Parathyroid adenoma (tissue), 2 donors: ENCODE measurements at regions not wholly inside any gene's neighbourhood (a gene's known extent, or its start where the extent isn't known, plus 50 kb on each side); places are given as distances from the start of the nearest gene placed in this dataset.

Experiments
- H2AFZ ChIP-seq: fragments of 300-600 bp; sonication (generic); one replicate; pipeline ENCODE4 v1.7.0; 2017; ENCODE audit warnings: antibody characterized with exemption, mild to moderate bottlenecking
- H3K27ac ChIP-seq: fragments of 300-600 bp; sonication (generic); one replicate; pipeline ENCODE4 v1.7.0; 2017
- H3K27me3 ChIP-seq: fragments of 300-600 bp; sonication (generic); one replicate; pipeline ENCODE4 v1.7.0; 2017; ENCODE audit warnings: low read length; ENCODE audit not compliant: control insufficient read depth, insufficient read depth
- H3K36me3 ChIP-seq: fragments of 300-600 bp; sonication (generic); one replicate; pipeline ENCODE4 v1.7.0; 2017; ENCODE audit warnings: low read length; ENCODE audit not compliant: control insufficient read depth, insufficient read depth
- H3K4me1 ChIP-seq: fragments of 300-600 bp; sonication (generic); one replicate; pipeline ENCODE4 v1.7.0; 2017; ENCODE audit warnings: control low read depth
- H3K4me2 ChIP-seq: fragments of 300-600 bp; sonication (generic); one replicate; pipeline ENCODE4 v1.7.0; 2017; ENCODE audit warnings: low read length
- H3K4me3 ChIP-seq: fragments of 300-600 bp; sonication (generic); one replicate; pipeline ENCODE4 v1.7.0; 2017; ENCODE audit warnings: low read depth, low read length
- H3K79me2 ChIP-seq: fragments of 300-600 bp; sonication (generic); one replicate; pipeline ENCODE4 v1.7.0; 2017; ENCODE audit warnings: control low read depth
- H3K9ac ChIP-seq: fragments of 300-600 bp; sonication (generic); one replicate; pipeline ENCODE4 v1.7.0; 2017; ENCODE audit warnings: mild to moderate bottlenecking
- H3K9me3 ChIP-seq: fragments of 300-600 bp; sonication (generic); one replicate; pipeline ENCODE4 v1.7.0; 2017; ENCODE audit warnings: low read length; ENCODE audit not compliant: control insufficient read depth
- TF ChIP-seq, protein P1 (sequence below): fragments of 300-600 bp; sonication (generic); IDR thresholded peaks from one replicate; pipeline ENCODE4 v1.7.0; 2017; ENCODE audit warnings: antibody characterized with exemption, mild to moderate bottlenecking
- donor health status: primary hyperparathyroidism.

DNA sequence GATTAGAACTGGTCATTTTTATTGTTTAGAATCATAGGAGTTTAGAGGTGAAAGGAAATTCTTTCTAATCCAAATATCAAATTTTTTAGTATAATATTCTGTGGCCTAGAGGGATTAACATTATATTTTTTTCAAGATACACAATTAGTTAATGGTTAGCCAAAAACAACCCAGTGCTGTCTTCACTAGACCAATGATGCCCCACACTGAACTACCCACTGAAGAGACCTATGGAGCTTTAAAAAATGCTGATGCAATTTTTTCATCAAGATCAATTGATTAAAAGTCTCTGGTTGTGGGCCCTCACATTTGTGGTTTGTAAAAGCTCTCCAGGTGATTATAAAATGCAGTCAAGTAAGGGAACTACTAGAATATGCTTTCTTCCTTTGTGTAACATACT lies 274.1 kb upstream of the C9orf72 start:
- H3K4me3 ChIP-seq, result no peak overlapping the region
- H3K36me3 ChIP-seq, result no peaks in the 10 kb centered on the region
- no peak overlapping the region for H3K4me2 ChIP-seq
- no peak overlapping the region for H3K27ac ChIP-seq
- no peaks in the 10 kb centered on the region for H3K9me3 ChIP-seq
- TF ChIP-seq, protein P1, sequence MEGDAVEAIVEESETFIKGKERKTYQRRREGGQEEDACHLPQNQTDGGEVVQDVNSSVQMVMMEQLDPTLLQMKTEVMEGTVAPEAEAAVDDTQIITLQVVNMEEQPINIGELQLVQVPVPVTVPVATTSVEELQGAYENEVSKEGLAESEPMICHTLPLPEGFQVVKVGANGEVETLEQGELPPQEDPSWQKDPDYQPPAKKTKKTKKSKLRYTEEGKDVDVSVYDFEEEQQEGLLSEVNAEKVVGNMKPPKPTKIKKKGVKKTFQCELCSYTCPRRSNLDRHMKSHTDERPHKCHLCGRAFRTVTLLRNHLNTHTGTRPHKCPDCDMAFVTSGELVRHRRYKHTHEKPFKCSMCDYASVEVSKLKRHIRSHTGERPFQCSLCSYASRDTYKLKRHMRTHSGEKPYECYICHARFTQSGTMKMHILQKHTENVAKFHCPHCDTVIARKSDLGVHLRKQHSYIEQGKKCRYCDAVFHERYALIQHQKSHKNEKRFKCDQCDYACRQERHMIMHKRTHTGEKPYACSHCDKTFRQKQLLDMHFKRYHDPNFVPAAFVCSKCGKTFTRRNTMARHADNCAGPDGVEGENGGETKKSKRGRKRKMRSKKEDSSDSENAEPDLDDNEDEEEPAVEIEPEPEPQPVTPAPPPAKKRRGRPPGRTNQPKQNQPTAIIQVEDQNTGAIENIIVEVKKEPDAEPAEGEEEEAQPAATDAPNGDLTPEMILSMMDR, result no peak
- no peak overlapping the region for H2AFZ ChIP-seq
- H3K27me3 ChIP-seq, result no peaks in the 10 kb centered on the region
- no peak overlapping the region for H3K9ac ChIP-seq
- no peaks in the 10 kb centered on the region for H3K4me1 ChIP-seq
- H3K79me2 ChIP-seq, result no peaks in the 10 kb centered on the region

DNA sequence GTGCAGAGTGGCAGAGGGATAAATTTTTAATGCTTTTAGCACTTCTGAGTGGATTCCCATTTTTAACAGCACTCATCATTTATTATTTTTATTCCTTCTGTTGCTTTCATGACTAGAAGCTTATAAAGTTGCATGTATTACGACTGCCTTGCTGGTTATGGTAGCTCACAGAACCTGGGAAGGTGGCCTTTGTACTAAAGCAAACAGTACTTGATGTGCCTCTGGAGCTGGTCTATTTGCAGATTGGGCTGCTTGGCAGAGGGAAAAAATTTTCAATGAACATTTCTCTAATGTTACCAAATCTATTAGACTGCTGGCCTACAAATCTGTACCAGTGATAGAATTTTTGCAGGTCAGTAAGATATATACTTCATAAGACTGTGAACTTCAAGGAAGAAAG lies 274.5 kb upstream of the C9orf72 start:
- Histone ChIP-seq H3K27ac (no peak overlapping the region), H3K9ac (no peak overlapping the region)
- TF ChIP-seq, protein P1, result no peak

DNA sequence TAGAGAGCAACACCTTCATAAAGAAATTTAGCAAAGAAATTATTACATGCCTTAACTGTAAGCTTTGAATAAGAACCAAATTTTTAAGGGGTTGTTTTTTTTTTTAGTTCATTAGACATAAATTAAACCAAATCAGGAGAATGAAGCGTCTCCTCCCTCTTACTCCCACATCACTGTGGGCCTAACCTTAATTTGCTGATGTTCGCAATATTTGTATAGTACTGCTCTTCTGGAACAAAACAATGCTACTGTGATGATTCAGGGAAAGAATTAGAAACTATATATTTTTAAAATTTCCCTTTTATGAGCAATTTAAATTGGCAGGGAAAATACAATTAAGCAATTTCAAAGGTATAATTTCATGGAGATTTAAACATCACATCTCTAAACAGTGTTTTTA lies 275.0 kb upstream of the C9orf72 start:
- no peaks in the 10 kb centered on the region for H3K79me2 ChIP-seq
- H3K27ac ChIP-seq, result no peak overlapping the region
- H3K27me3 ChIP-seq, result no peaks in the 10 kb centered on the region
- TF ChIP-seq, protein P1, result no peak
- no peaks in the 10 kb centered on the region for H3K36me3 ChIP-seq
- no peak overlapping the region for H2AFZ ChIP-seq
- no peaks in the 10 kb centered on the region for H3K9me3 ChIP-seq
- no peak overlapping the region for H3K4me2 ChIP-seq
- H3K9ac ChIP-seq, result no peak overlapping the region
- H3K4me3 ChIP-seq, result no peak overlapping the region
- H3K4me1 ChIP-seq, result no peaks in the 10 kb centered on the region

More for the DNA sequence above, 274.5 kb upstream of the C9orf72 start:
- no peaks in the 10 kb centered on the region for H3K4me1 ChIP-seq
- H3K4me3 ChIP-seq, result no peak overlapping the region
- no peaks in the 10 kb centered on the region for H3K27me3 ChIP-seq
- no peaks in the 10 kb centered on the region for H3K9me3 ChIP-seq
- no peaks in the 10 kb centered on the region for H3K36me3 ChIP-seq
- H3K4me2 ChIP-seq, result no peak overlapping the region
- H2AFZ ChIP-seq, result no peak overlapping the region
- no peaks in the 10 kb centered on the region for H3K79me2 ChIP-seq

DNA sequence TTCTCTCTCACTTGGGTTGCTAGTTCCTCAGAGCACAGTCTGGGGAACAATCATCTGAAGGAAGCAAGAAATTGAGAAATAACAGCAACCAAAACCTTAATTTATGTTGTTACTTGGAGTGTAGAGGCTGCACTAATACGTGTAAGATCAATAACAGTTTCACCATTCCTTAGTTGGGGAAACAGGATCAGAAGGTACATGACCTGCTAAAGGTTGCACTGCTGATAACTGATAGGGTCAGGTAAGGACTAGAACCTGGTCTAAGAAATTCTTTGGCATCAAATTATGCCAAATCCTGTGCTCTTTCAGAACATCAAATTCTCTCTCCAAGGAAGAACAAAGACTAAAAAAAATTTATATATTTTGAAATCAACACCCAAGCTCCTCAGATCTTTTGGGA lies 278.6 kb upstream of the C9orf72 start:
- H2AFZ ChIP-seq, result no peak overlapping the region
- H3K27ac ChIP-seq, result no peak overlapping the region
- H3K4me3 ChIP-seq, result no peak overlapping the region
- no peaks in the 10 kb centered on the region for H3K9me3 ChIP-seq
- no peaks in the 10 kb centered on the region for H3K36me3 ChIP-seq
- H3K79me2 ChIP-seq, result no peaks in the 10 kb centered on the region
- H3K4me2 ChIP-seq, result no peak overlapping the region
- no peaks in the 10 kb centered on the region for H3K27me3 ChIP-seq
- no peak overlapping the region for H3K9ac ChIP-seq
- no peaks in the 10 kb centered on the region for H3K4me1 ChIP-seq
- TF ChIP-seq, protein P1, result no peak

DNA sequence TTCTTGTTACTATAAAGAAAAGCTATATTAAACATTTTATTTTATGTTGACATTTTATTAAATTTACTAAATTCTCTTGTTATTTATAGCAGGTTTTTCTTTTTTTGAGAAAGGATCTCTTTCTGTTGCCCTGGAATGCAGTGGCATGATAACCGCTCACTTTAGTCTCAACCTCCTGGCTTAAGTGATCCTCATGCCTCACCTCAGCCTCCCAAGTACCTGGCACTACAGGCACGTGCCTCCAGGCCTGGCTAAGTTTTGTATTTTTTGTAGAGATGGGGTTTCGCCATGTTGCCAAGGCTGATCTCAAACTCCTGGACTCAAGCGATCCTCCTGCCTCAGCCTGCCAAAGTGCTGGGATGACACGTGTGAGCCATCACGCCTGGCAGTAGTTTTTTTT lies 280.2 kb upstream of the C9orf72 start:
- no peak overlapping the region for H3K9ac ChIP-seq
- H3K4me3 ChIP-seq, result no peak overlapping the region
- H3K27me3 ChIP-seq, result no peaks in the 10 kb centered on the region
- H3K9me3 ChIP-seq, result no peaks in the 10 kb centered on the region
- H3K27ac ChIP-seq, result no peak overlapping the region
- no peak overlapping the region for H2AFZ ChIP-seq
- no peak overlapping the region for H3K4me2 ChIP-seq
- no peaks in the 10 kb centered on the region for H3K36me3 ChIP-seq
- no peaks in the 10 kb centered on the region for H3K79me2 ChIP-seq
- TF ChIP-seq, protein P1, result no peak
- no peaks in the 10 kb centered on the region for H3K4me1 ChIP-seq
